HG03354 (cell line): ENCODE measurements at regions not wholly inside any gene's neighbourhood (a gene's known extent, or its start where the extent isn't known, plus 50 kb on each side); places are given as distances from the start of the nearest gene placed in this dataset.

ENCODE experiments used
- ATAC-seq: cut with Tn5 transposase; IDR thresholded peaks from one replicate; pipeline ENCODE4 v1.9.1; 2021; ENCODE audit warnings: mild to moderate bottlenecking; ENCODE audit not compliant: unreplicated experiment, poor library complexity, severe bottlenecking

DNA sequence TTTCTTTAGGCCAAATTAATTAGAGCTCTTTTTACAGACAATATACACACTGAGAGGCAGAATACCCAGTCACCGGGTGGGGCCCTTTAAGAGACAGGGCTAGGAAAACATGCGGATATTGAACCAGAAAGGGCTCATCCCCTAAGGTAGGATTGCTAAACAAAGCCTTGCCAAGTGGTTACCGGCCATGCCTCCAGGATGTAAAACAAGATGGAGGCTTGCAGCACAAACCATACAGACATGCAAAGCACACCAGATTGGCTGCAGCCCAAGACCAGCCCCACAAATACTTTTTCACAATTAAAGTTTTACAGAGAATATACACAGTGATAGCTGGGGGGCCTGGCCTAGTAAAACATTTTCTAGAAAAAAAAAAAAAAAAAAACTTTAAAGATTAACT, 210.0 kb downstream of the KLHL4 start:
- no peak for ATAC-seq

GRCh38 chrX:87728024-87728423, 210.4 kb downstream of the KLHL4 start:
- ATAC-seq, result no peak

DNA sequence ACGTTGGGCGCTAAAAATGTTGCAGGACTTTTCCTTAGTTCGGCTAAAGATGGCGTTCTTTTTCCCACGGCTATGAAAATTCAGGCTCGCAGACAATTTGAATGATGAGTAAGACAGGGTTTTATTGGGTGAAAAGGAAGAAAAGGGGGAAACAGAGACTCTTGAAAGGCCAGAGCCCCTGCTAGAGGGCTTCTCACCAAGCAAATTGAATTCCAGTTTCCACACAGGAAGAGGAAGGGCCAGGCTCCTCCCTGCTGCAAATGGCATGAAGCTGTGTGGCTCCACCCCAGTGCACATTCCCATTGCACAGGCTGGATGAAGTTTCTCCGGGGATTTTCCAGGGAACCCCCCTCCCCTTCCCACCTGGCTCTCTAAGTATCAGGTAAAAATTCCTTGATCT, 210.9 kb downstream of the KLHL4 start:
- no peak for ATAC-seq

GRCh38 chrX:87732133-87732532, 214.5 kb downstream of the KLHL4 start:
- no peak for ATAC-seq

GRCh38 chrX:87736576-87736975, 219.0 kb downstream of the KLHL4 start:
- ATAC-seq, result no peak

DNA sequence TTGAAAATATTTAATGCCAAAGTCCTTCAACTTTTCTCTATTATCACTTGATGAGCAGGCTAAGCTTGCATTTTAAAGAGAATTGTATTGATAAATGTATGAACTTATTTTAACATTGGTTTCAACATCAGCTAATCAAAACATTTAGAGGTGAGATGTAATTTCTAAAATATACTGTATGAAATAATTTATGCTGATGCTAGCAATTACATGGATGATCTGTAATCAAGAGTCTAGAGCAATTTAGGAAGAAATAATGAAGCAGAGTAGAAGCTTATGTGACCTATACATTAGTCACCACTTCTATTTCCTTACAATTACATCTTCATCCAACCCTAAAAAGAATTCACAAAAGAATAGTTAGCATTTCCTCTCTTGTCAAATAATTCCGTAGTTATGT, 226.8 kb downstream of the KLHL4 start:
- ATAC-seq, result no peak

DNA sequence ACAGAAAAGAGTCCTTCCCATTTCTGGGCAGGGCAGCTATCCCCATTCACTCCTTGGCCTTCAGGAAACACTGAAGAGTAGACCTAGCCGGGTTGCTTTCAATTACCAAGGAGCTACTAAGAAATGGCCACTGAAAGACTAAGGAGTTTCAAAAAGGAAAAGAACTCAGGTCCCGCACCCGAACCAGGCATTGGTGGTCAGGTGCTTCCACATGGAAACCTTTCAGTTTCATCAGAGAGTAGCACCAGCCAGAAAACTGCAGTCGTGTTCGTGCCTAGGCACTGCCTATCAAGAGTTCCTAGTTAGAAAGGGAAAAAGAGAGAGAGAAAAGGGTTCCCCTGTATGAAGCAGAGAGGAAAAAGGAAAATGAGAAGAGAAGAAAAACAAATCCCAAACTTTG, 237.9 kb downstream of the KLHL4 start:
- ATAC-seq, result no peak

GRCh38 chrX:87788976-87789375, 271.4 kb downstream of the KLHL4 start:
- ATAC-seq, result no peak

- no peak for ATAC-seq
Measured at GRCh38 chrX:87798039-87798438, 280.4 kb downstream of the KLHL4 start.

- no peak for ATAC-seq
Measured at GRCh38 chrX:87805829-87806490, 288.4 kb downstream of the KLHL4 start.

DNA sequence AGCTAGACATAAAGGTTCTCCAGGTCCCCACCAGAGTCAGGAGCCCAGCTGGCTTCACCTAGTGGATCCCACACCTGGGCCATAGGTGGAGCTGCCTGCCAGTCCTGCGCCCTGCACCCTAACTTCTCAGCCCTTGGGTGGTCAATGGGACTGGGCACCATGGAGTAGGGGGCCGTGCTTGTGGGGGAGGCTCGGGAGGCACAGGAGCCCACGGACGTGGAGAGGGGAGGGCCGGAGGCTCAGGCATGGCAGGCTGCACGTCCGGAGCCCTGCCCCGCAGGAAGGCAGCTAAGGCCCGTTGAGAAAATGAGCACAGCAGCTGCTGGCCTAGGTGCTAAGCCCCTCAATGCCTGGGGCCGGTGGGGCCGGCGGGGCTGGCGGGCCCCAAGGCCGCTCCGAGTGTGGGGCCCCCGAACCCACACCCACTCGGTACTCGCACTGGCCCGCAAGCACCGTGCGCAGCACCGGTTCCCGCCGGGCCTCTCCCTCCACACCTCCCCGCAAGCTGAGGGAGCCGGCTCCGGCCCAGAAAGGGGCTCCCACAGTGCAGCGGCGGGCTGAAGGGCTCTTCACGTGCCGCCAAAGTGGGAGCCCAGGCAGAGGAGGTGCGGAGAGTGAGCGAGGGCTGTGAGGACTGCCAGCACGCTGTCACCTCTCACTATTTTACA, 291.1 kb downstream of the KLHL4 start:
- ATAC-seq, result no peak

DNA sequence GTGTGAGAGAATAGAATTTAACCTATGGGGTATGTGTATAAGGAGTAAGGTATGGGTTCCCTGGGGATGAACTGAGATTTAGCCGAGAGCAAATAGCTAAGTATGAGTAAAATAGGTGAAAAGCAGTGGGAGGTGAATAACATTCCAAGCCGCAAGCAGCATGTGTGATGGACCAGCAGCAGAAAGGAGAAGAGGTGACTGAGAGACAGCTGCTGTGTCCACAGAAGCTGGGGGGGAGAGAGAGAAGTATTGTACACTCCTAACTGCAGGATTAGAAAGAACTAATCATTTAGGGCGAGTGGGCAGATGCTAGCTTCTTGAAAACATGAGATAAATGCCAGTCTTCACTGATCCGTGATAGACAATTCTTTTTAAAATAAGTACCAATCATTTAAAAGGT, 296.0 kb downstream of the KLHL4 start:
- ATAC-seq, result no peak

DNA sequence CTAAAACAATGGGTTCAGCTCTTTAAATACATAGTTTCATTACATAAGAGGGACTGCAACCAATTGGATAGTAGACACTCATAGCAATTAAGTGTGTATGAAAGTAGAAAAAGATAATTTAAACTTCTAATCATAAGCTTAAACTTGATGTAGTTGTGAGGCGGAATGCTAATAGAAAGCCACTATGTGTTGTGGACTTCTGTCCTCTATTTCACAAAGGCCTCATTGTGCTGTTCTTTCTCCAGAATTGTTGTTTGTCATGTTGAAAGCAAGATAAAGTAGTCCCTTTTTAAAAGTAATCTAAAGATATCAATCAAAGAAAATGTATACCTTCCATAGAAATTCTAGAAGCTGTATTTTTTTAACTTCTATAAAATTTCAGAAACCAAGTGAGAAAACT, 329.4 kb downstream of the KLHL4 start:
- no peak for ATAC-seq

DNA sequence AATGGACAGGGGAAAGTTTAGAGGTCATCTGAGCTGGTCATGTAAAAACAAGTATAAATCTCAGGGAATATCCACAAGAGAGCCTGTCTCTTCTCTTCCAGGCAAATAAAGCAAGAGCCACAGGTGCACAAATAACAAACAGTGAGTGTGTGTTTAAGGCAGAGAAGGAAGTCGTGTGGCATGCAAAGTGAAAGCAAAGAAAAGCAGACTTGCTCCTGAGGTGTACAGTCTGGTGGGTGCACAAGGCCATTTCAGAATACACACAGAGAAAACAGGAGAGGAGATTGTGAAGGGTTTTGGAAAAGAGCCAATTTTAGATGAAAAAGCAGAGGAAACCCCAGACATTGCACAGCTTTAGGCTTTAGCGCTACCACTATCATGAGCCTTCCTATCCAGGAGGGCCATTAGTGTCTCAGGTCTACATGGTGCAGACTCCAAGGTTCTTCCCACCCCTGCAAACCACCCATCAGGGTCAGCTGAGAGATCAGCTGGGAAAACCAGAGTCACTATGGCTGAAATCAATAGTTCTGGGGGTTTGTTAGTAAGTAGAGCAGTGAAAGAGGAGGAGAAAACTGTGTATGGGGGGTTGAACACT, 355.8 kb downstream of the KLHL4 start:
- peak; percentile 72 for ATAC-seq

- ATAC-seq, result peak; percentile 51
Measured at GRCh38 chrX:87874043-87874442, 356.4 kb downstream of the KLHL4 start.

- no peak for ATAC-seq
Measured at GRCh38 chrX:87878926-87879325, 361.3 kb downstream of the KLHL4 start.

DNA sequence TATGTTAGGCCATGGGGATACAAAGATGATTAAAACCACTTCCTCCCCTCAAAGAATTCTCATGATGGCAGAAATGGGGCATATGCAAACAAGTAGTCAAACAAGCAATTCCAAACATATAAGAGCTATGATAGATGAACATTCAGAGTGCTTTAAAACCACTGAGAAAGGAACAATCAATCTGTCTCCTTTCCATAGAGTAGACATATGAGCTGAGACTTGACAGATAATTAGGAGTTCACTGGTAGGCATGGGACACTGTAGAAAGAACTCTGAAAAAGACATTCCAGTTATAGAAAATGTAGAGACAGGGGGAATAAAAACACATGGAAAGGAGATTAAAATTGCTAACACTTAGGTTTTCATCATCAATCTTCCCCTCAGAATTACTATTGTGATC, 372.8 kb downstream of the KLHL4 start:
- no peak for ATAC-seq

- no peak for ATAC-seq
Measured at GRCh38 chrX:87895421-87895820, 377.8 kb downstream of the KLHL4 start.

GRCh38 chrX:87896057-87896456, 378.5 kb downstream of the KLHL4 start:
- ATAC-seq, result no peak

- peak; percentile 87 for ATAC-seq
Measured at GRCh38 chrX:87900320-87900908, 382.8 kb downstream of the KLHL4 start.

- ATAC-seq, result no peak
Measured at GRCh38 chrX:87901060-87901459, 383.5 kb downstream of the KLHL4 start.
